GM21526 (cell line): ENCODE measurements at regions not wholly inside any gene's neighbourhood (a gene's known extent, or its start where the extent isn't known, plus 50 kb on each side); places are given as distances from the start of the nearest gene placed in this dataset.

Experiments used
- ATAC-seq: cut with Tn5 transposase; IDR thresholded peaks from one replicate; pipeline ENCODE4 v1.9.1; 2021; ENCODE audit warnings: moderate library complexity; ENCODE audit not compliant: unreplicated experiment, low FRiP score

- ATAC-seq = no peak
These were observed 212.4 kb upstream of the MTPN start for GRCh38 chr7:136189506-136189998.

DNA sequence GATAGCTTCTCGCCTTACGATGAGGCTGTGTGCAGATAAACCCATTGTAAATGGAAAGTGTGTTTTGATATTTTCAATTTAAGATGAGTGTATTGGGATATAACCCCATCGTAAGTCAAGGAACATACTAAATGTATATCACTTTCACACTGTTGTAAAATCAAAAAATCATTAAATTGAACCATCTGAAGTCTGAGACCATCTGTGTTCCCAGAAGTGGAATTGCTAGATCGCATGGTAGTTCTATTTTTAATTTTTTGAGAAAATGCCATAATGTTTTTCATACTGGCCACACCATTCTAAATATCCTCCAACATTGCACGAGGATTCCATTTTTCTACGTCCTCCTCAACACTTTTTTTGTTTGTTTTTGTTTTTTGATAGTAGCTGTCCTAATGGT lies 209.1 kb upstream of the MTPN start:
- ATAC-seq = no peak

DNA sequence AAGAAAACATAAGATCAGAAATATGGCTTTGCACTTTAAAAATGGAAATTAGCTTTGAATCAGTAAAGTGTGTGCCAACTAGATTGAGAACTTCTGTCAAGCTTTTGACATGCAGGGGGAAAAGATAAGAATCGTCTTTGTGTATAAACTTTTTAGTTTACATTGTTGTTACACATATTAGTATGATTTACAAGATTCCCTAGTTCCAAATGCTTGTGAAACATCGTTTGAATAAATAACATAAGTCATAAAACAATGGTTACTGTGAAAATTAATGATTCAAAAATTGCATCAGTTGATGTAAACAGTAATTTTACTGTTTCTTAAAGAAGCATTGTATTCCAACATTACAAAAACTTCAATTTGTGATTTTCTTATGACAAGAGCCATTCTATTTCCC lies 207.6 kb upstream of the MTPN start:
- no peak for ATAC-seq

DNA sequence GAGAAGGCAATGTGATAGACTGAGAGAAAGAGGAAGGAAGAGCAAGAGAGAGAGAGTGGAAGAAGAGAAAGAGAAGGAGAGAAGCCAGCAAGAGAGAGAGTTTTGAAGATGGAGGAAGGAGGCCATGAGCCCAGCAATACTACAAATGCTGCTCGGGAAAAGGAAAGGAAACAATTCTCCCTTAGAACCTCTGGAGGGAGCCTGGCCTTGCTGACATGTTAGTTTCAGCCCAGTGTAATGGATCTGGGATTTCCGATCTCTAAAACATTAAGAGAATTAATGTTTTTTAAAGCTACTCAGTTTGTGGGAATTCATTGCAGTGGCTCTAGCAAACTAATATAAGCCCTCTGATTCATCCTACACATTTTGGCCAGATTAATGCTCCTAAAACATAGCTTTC lies 206.8 kb upstream of the MTPN start:
- ATAC-seq = no peak

DNA sequence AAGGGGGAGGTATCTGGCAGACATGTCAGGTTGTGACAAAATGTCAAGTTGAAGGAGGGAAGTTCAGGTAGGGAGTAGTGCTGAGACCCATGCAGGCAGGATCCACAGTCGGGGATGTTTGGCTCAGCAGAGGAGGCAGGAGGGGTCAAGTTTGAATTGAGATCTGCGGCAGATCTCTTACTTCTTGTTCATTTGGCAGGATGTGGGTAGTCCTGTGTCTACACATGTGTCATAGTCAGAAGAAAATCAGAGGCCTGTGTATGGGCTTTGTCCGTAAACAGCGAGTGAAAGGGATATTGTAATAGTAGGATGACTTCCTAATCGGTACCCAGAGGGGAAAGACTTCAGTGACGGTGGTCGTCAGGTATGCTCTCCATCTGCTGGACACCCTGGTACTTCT lies 203.8 kb upstream of the MTPN start:
- ATAC-seq = no peak

DNA sequence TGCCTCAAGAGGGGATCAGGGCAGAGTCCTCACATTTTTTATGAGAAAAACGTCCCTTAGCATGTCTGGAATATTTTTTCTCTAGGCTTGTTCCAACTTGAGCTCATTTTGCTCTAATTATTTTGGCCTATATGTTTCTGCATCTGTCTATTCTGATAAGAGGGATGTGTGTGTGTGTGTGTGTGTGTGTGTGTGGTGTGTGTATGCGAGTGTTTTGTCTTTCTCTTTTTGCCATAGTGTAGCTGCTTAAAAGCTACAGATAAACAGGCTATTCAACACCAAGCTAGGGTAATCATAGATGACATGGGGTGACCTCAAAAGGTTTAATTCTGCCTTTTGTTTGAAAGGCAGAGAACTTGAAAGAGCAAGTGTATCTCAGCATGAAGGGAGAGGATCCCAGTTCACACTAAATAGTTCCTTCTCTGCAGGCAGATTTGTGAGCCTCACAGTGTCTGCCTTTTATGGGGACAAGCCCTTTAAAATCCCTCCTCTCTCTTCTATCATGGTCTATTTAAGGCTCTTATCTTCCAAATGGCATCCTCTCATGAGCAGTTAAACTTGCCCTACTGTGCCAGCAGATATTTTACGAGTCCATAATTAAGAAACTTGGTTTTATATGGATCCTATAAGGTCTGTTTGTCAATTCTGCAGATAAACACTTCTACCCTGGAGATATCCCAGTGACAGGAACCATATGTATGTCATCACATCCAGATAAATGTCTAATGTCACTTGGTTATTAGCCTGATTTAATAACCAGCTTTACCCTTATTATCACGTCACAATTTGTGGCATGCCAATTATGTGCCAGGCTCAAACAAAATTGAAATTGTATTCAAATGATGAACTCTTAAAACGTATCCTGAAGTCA lies 202.9 kb upstream of the MTPN start:
- no peak for ATAC-seq

GRCh38 chr7:136179154-136179553 lies 202.0 kb upstream of the MTPN start:
- ATAC-seq = no peak

DNA sequence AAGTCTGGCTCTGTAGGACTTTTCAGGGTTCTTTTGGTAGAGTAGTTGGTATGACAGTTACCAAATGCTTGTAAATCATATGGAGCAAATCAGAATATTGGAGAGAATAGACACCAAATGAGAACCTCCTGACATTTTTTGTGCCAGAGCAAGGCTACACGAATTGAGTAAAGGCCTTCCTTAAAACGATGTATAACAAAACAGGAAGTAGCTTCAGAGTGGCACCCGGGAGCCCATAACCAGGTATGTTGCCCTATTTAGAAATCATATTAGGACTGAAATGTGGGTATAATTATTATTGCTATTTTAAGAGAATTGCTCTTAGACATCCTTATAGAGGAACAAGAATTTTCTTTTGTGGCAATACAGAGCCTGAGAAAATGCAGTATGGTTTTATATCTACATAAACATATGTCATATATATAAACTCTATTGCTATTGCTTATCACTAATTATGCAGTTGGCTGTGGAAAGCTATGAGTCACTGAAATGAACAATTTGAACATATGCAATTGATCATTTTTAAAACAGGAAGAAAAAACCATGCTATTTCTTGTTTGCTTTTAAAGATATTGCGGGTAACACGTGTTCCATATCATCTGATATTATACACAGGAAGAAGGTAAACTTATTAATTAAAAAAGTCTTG lies 197.4 kb upstream of the MTPN start:
- no peak for ATAC-seq

GRCh38 chr7:136173874-136174273 lies 196.7 kb upstream of the MTPN start:
- no peak for ATAC-seq

DNA sequence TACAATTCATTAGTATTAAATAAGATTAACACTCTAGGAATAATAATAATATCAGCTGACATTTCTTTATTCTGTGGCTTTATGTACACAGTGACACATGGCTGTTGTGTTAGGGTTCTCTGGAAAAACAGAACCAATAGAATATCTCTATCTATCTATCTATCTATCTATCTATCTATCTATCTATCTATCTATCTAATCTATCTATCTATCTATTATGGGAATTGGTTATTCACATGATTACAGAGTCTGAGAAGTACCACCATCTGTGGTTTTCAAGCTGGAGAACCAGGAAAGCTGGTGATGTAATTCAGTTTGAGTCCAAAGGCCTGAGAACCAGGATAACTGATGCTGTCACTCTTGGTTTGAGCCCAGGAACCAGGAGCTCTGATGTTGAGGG lies 194.1 kb upstream of the MTPN start:
- ATAC-seq = no peak

DNA sequence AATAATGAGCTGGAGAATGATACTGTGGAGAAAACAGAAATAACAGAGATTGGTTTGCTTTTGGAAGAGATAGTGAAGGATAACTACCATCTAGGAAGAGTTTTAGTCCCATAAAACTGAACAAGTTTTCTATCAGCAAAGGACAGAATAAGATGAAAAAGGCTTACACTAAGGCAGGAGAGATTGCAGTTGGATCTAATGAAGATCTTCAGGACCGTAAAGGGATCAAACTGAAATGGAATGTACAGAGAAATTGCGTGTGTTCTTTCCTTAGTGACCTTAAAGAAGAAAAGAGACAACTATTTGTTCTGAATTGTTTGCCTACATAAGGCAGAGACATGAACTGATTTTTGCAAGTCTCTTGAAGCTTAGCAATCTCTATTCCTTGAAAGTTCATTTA lies 191.7 kb upstream of the MTPN start:
- no peak for ATAC-seq

DNA sequence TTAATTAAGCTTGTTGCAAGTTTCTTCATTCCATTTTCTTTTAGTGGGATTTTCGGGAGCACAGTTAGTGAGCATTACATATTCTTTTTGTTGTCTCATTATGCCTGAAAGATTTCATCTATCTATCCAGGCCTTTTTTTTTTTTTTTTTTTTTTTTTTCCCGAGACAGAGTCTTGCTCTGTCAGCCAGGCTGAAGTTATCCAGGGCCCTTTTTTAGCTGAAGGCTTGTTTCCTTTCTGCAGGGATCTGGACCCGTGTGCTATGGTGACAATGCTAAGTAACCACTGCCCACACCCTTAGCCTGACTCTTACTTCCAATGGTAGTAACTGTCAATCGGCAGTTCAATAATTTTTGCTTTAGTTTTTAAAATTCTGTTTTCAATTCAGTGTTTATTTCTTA lies 190.8 kb upstream of the MTPN start:
- ATAC-seq = no peak

- no peak for ATAC-seq
These were observed 189.4 kb upstream of the MTPN start for GRCh38 chr7:136166521-136166920.

DNA sequence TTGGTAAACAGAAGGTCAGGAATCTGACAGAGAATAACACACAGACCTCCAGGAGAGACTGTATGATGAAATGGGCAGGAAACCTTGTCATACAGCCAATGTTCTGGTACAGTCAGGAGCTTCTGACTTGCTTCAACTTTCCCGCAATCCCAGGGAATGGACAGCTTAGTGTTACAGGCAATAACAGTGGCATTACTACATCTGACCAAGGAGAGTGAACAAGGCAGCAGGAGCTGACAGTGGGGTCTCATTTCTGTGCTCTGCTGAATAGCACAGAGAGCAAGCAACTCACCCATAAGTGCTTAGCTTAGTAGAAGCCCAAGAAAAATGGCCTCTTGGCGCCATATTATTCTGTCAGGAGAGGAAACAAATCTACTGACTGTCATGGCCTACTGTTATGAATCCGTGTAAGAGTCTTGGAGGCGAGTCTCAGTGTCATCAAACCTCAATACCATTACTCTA lies 186.2 kb upstream of the MTPN start:
- ATAC-seq = no peak

DNA sequence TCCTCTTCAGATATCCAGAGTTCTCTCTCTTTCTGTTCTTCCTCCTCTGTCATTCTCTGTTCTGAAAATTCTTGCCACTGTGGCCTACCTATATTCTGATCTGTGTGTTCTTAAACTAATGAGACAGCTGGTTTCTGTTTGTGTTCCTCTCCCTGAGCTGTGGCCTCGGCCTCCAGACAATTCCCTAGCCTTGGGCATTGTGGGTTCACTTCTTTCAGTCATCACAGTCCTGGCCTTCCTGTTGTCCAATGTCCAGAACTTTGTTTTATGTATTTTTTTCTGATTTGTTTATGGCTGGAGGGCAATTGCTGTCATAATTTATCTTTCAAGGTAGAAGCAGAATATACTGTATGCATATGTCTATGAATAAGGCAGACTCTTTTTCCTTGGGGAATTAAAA lies 173.2 kb upstream of the MTPN start:
- ATAC-seq = no peak

DNA sequence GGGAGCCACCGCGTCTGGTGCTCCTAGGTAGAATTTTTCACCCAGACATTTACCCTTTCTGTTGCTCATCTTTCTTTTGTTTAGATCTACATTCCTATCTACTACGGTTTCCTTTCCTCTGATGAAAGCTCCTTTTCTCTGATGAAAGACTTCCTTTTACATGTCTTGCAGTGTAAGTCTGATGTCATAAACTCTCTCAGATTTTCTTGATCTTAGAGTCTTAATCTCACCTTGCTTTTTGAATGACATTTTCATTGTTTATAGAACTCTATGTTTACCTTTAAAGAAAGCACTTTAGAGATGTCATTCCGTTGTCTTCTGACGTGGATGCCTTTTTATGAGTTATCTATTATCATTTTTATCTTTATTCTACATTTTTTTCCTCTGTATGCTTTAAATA lies 171.8 kb upstream of the MTPN start:
- ATAC-seq = no peak

DNA sequence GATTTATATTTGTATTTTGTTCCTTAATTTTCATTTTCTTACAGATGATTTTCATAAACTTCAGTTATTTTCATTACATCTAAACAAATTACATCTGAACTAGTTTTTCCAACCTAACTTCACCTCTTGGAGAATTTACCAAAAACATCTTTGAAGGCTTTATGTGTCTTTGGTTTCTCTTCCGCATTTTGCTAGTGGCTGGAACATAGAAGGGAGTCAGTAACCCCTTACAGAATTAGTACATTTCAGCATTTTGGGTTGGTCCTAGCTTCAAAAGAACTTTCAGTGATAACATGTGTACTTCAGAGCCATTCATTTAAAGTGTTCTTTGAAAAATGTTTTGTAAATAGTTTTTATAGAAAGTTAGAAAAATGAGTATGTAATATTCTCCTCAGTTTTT lies 169.8 kb upstream of the MTPN start:
- ATAC-seq = no peak

DNA sequence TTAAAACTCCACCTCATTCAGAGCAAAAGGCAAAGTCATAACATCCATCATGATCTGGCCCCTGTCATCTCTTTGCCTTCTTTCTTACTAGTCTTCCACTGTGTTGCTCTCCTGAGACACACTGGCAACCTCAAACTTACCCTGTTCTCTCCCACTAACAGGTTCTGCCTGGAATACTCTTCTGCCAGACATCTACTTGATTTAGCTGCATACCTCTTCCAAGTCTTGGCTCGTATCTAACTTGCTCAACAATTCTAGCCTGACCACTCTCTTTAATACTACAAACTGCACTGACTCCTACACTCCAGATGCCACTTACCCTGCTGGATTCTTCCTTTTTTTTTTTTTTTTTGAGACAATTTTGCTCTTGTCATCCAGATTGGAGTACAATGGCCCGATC lies 167.0 kb upstream of the MTPN start:
- ATAC-seq = no peak

- no peak for ATAC-seq
These were observed 166.1 kb upstream of the MTPN start for GRCh38 chr7:136143271-136143670.

- no peak for ATAC-seq
These were observed 165.4 kb upstream of the MTPN start for GRCh38 chr7:136142583-136142982.

- ATAC-seq = no peak
These were observed 163.3 kb upstream of the MTPN start for GRCh38 chr7:136140469-136140868.

DNA sequence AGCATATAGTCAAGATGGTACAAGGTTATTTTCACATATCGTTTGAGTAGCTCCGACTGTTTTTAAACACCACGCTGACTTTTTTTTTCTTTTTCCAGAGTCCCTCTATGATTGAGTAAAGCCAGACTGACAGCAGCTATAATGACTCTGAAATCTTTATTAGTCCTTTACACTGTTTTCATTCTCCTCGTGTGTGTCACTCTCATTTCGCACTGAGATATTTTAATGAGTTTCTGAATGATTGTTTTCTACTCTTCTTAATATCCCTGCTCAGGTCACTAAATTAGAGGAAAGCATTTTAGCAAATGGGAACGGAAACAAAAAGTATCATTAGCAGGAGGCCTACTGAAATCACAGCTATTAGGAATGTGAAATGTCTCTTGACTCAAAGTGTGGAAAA lies 162.3 kb upstream of the MTPN start:
- no peak for ATAC-seq
